Cardiac muscle cell (in vitro differentiated cells and primary cell): ENCODE measurements at regions not wholly inside any gene's neighbourhood (a gene's known extent, or its start where the extent isn't known, plus 50 kb on each side); places are given as distances from the start of the nearest gene placed in this dataset.
A peak's percentile ranks its signal among the peaks of the same experiment; 100 is the strongest.

Source experiments
- DNase-seq, 2 donors: peaks; one replicate each; pipeline versions ENCODE4 v3.0.0 to v3.0.0-alpha.2; 2010 to 2017; ENCODE audit warnings: low read depth in 1 of 2, low spot score in 1 of 2
- H3K27ac ChIP-seq: fragments of 200-600 bp; sonication (generic); 2 replicates; pipeline ENCODE4 v1.5.1; 2016
- H3K27me3 ChIP-seq: fragments of 200-600 bp; sonication (generic); 2 replicates; pipeline ENCODE4 v1.6.0; 2016; ENCODE audit warnings: control low read depth
- H3K36me3 ChIP-seq: fragments of 200-600 bp; sonication (generic); 2 replicates; pipeline ENCODE4 v1.5.1; 2016; ENCODE audit warnings: control low read depth
- H3K4me1 ChIP-seq: fragments of 200-600 bp; sonication (generic); 2 replicates; pipeline ENCODE4 v1.8.1; 2017; ENCODE audit warnings: low read depth, mild to moderate bottlenecking, mixed run types
- H3K4me3 ChIP-seq: fragments of 200-600 bp; sonication (generic); 2 replicates; pipeline ENCODE4 v1.5.1; 2016; ENCODE audit warnings: mild to moderate bottlenecking
- H3K9me3 ChIP-seq: fragments of 200-600 bp; sonication (generic); 2 replicates; pipeline ENCODE4 v1.5.1; 2017; ENCODE audit warnings: low read depth, mild to moderate bottlenecking, control low read depth
- TF ChIP-seq, protein P1 (sequence below): IDR thresholded peaks from 2 replicates; pipeline ENCODE4 v1.5.1; 2012; ENCODE audit warnings: low read depth, mild to moderate bottlenecking, low read length

DNA sequence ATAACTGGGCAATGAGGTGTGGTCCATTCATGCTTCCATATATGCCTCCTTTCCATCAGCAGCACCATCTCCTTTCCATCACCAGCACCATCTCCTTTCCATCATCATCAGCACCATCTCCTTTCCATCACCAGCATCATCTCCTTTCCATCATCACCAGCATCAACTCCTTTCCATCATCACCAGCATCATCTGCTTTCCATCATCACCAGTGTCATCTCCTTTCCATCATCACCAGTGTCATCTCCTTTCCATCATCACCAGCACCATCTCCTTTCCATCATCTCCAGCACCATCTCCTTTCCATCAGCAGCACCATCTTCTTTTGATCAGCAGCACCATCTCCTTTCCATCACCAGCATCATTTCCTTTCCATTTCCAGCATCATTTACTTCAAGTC is 297.5 kb upstream of the SPHKAP start:
- Histone ChIP-seq H3K4me1 (no peaks in the 10 kb centered on the region), H3K4me3 (no peak overlapping the region), H3K9me3 (no peaks in the 10 kb centered on the region), H3K36me3 (no peaks in the 10 kb centered on the region), H3K27ac (no peak overlapping the region), H3K27me3 (no peaks in the 10 kb centered on the region)
- TF ChIP-seq, protein P1, sequence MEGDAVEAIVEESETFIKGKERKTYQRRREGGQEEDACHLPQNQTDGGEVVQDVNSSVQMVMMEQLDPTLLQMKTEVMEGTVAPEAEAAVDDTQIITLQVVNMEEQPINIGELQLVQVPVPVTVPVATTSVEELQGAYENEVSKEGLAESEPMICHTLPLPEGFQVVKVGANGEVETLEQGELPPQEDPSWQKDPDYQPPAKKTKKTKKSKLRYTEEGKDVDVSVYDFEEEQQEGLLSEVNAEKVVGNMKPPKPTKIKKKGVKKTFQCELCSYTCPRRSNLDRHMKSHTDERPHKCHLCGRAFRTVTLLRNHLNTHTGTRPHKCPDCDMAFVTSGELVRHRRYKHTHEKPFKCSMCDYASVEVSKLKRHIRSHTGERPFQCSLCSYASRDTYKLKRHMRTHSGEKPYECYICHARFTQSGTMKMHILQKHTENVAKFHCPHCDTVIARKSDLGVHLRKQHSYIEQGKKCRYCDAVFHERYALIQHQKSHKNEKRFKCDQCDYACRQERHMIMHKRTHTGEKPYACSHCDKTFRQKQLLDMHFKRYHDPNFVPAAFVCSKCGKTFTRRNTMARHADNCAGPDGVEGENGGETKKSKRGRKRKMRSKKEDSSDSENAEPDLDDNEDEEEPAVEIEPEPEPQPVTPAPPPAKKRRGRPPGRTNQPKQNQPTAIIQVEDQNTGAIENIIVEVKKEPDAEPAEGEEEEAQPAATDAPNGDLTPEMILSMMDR: no peak
- DNase-seq: no peak

DNA sequence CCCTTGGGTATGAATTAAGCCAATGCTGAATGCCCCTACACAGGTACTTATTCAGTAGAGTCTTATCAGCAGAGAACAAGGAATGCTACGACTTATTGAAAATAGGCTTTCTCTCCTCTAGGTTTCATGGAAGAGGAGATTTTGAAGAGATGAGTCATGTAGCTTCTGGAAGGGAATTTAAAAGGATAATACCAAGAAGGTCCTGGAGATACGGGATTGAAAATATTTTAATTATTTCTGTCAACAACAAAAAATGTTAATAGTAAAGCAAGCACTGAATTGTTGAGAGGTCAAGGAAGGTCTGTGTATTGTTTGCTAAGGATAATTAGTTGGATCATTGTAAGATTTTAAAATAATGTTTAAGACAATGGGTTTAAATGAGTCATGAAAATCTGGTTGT is 293.0 kb upstream of the SPHKAP start:
- Histone ChIP-seq H3K27ac (no peak overlapping the region), H3K9me3 (no peaks in the 10 kb centered on the region), H3K27me3 (no peaks in the 10 kb centered on the region), H3K4me3 (no peak overlapping the region), H3K36me3 (no peaks in the 10 kb centered on the region), H3K4me1 (no peaks in the 10 kb centered on the region)
- TF ChIP-seq, protein P1: no peak
- no peak for DNase-seq

DNA sequence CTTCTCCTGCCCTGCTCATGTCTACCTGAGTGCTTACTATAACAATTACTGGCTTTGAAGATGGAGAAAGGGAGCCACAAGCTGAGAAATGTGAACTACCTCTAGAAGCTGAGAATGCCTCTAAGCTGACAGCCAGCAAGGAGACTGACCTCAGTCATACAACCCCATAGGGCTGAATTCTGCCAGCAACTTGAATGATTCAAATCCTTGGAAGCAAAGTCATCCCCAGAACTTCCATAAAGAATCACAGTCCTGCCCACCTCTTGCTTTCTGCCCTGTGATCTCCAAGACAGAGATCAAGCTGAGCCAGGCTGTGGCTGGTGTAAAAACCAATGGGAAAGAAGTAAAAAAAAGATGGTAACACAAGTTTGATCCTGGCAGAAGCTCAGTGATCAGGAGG is 288.2 kb upstream of the SPHKAP start:
- H3K9me3 ChIP-seq: no peaks in the 10 kb centered on the region
- TF ChIP-seq, protein P1: no peak
- no peaks in the 10 kb centered on the region for H3K36me3 ChIP-seq
- H3K4me1 ChIP-seq: peaks cover 21% of the 10 kb centered on the region
- H3K27ac ChIP-seq: no peak overlapping the region
- no peak overlapping the region for H3K4me3 ChIP-seq
- no peak for DNase-seq
- no peaks in the 10 kb centered on the region for H3K27me3 ChIP-seq

DNA sequence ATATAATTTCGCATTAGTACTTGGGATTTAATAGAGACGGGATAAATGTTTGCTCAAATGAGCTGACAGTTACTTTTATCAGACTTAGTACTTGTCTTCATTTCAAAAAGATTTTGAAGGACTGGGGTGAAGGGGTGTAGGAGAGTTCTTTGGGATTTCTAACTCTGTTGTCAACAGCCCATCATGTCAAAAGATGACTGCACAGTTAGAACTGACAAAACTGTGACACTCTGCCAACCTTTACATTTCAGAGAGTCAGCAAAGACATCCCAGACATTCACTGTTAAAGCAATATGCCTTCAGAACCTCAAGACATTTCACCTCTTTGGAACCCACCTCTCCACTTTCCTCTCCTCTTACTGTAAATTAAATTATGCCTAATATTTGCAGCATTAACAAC is 285.4 kb upstream of the SPHKAP start:
- peak overlapping the region; percentile 3 for H3K27ac ChIP-seq
- H3K4me1 ChIP-seq: peaks cover 22% of the 10 kb centered on the region
- H3K27me3 ChIP-seq: no peaks in the 10 kb centered on the region
- H3K4me3 ChIP-seq: no peak overlapping the region
- DNase-seq: no peak
- no peaks in the 10 kb centered on the region for H3K9me3 ChIP-seq
- no peaks in the 10 kb centered on the region for H3K36me3 ChIP-seq
- TF ChIP-seq, protein P1: no peak

DNA sequence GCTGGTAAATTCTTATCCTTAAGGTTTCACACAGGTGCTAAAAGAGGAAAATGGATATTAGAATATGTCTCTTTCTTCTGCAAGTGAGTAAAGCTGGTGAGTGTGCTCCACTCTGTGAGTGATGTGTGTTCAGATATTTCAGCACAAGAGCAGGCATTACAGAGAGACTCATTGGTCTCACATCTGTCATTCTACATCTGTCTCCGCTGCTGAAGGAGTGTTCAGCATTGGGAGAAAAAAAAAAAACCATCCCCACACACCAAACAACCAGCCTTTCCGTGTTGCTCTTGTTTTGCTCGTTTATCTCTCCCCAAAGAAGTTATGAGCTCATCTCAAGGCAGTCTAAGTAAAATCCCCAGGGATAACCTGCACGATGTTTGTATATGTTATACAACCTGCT is 283.9 kb upstream of the SPHKAP start:
- no peaks in the 10 kb centered on the region for H3K36me3 ChIP-seq
- no peak for DNase-seq
- no peak overlapping the region for H3K27ac ChIP-seq
- no peaks in the 10 kb centered on the region for H3K27me3 ChIP-seq
- TF ChIP-seq, protein P1: no peak
- H3K9me3 ChIP-seq: no peaks in the 10 kb centered on the region
- no peak overlapping the region for H3K4me3 ChIP-seq
- peaks cover 22% of the 10 kb centered on the region for H3K4me1 ChIP-seq

DNA sequence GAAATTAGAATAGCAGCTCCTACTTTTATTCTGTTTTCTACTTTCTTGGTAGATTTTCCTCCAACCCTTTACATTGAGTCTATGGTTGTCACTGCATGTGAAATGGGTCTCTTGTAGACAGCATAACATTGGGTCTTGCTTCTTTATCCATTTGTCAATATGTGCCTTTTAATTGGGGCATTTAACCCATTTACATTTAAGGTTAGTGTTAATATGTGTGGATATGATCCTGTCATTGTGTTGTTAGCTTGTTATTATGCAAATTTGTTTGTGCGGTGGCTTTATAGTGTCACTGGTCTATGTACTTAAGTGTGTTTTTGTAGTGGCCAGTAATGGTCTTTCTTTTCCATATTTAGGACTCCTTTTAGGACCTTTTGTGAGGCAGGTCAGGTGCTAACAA is 276.9 kb upstream of the SPHKAP start:
- H3K9me3 ChIP-seq: no peaks in the 10 kb centered on the region

More for the DNA sequence above, 276.9 kb upstream of the SPHKAP start:
- H3K27me3 ChIP-seq: no peaks in the 10 kb centered on the region
- no peak for DNase-seq
- no peak overlapping the region for H3K4me3 ChIP-seq
- TF ChIP-seq, protein P1: no peak
- H3K4me1 ChIP-seq: no peaks in the 10 kb centered on the region
- no peak overlapping the region for H3K27ac ChIP-seq
- H3K36me3 ChIP-seq: no peaks in the 10 kb centered on the region
